HG03439 (cell line): ENCODE measurements at regions not wholly inside any gene's neighbourhood (a gene's known extent, or its start where the extent isn't known, plus 50 kb on each side); places are given as distances from the start of the nearest gene placed in this dataset.
"Not testable (repeated sequence)": the region's sequence is repeated elsewhere in the genome, so short reads cannot be mapped to it uniquely, and the experiment has no call there.

Source experiments
- ATAC-seq: cut with Tn5 transposase; IDR thresholded peaks from one replicate; pipeline ENCODE4 v1.9.1; 2021; ENCODE audit warnings: mild to moderate bottlenecking, moderate library complexity; ENCODE audit not compliant: unreplicated experiment

GRCh38 chr2:193222454-193222853 is 1027.7 kb upstream of the TMEFF2 start:
- ATAC-seq, result no peak

- ATAC-seq, result no peak
These were observed 1024.7 kb upstream of the TMEFF2 start for GRCh38 chr2:193219413-193219812.

- ATAC-seq, result no peak
These were observed 1006.9 kb upstream of the TMEFF2 start for GRCh38 chr2:193201583-193201982.

GRCh38 chr2:193199322-193199721 is 1004.6 kb upstream of the TMEFF2 start:
- no peak for ATAC-seq

GRCh38 chr2:193187816-193188215 is 993.1 kb upstream of the TMEFF2 start:
- no peak for ATAC-seq

GRCh38 chr2:193170981-193171380 is 976.2 kb upstream of the TMEFF2 start:
- ATAC-seq, result not testable (repeated sequence)

GRCh38 chr2:193156480-193156879 is 961.7 kb upstream of the TMEFF2 start:
- ATAC-seq, result no peak

- ATAC-seq, result no peak
These were observed 959.3 kb upstream of the TMEFF2 start for GRCh38 chr2:193154076-193154475.

GRCh38 chr2:193153576-193153975 is 958.8 kb upstream of the TMEFF2 start:
- no peak for ATAC-seq

- ATAC-seq, result not testable (repeated sequence)
These were observed 947.7 kb upstream of the TMEFF2 start for GRCh38 chr2:193142467-193142866.

GRCh38 chr2:193141998-193142397 is 947.3 kb upstream of the TMEFF2 start:
- ATAC-seq, result no peak

- not testable (repeated sequence) for ATAC-seq
These were observed 946.2 kb upstream of the TMEFF2 start for GRCh38 chr2:193140895-193141294.

- ATAC-seq, result no peak
These were observed 930.1 kb upstream of the TMEFF2 start for GRCh38 chr2:193124815-193125214.

GRCh38 chr2:193114827-193115226 is 920.1 kb upstream of the TMEFF2 start:
- ATAC-seq, result no peak

- ATAC-seq, result no peak
These were observed 918.3 kb upstream of the TMEFF2 start for GRCh38 chr2:193112986-193113385.

GRCh38 chr2:193103064-193103463 is 908.3 kb upstream of the TMEFF2 start:
- no peak for ATAC-seq

- no peak for ATAC-seq
These were observed 906.9 kb upstream of the TMEFF2 start for GRCh38 chr2:193101591-193101990.

- no peak for ATAC-seq
These were observed 893.3 kb upstream of the TMEFF2 start for GRCh38 chr2:193088026-193088425.

GRCh38 chr2:193076995-193077394 is 882.3 kb upstream of the TMEFF2 start:
- ATAC-seq, result no peak

- ATAC-seq, result no peak
These were observed 880.2 kb upstream of the TMEFF2 start for GRCh38 chr2:193074933-193075332.

GRCh38 chr2:193072647-193073046 is 877.9 kb upstream of the TMEFF2 start:
- no peak for ATAC-seq

GRCh38 chr2:193025556-193025955 is 830.8 kb upstream of the TMEFF2 start:
- ATAC-seq, result not testable (repeated sequence)

GRCh38 chr2:193024791-193025190 is 830.1 kb upstream of the TMEFF2 start:
- ATAC-seq, result no peak

- no peak for ATAC-seq
These were observed 817.1 kb upstream of the TMEFF2 start for GRCh38 chr2:193011870-193012269.
